ENCODE measurements at regions not wholly inside any gene's neighbourhood (a gene's known extent, or its start where the extent isn't known, plus 50 kb on each side); places are given as distances from the start of the nearest gene placed in this dataset.

DNA sequence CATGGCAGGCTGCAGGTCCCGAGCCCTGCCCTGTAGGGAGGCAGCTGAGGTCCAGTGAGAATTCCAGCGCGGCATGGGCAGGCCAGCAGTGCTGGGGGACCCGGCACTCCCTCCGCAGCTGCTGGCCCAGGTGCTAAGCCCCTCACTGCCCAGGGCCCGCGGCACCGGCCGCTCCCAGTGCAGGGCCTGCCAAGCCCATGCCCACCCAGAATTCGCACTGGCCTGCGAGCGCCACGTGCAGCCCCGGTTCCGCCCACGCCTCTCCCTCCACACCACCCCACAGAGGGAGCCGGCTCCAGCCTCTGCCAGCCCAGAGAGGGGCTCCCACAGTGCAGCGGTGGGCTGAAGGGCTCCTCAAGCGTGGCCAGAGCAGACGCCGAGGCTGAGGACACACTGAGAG is 158.5 kb upstream of the ACVR2A start:
- no peaks in the 10 kb centered on the region for H3K36me3 ChIP-seq (ENCODE audit: low read depth)
- H3K4me1 ChIP-seq (ENCODE audit: insufficient read depth, poor library complexity, severe bottlenecking): no peaks in the 10 kb centered on the region
- TF ChIP-seq, protein P1, sequence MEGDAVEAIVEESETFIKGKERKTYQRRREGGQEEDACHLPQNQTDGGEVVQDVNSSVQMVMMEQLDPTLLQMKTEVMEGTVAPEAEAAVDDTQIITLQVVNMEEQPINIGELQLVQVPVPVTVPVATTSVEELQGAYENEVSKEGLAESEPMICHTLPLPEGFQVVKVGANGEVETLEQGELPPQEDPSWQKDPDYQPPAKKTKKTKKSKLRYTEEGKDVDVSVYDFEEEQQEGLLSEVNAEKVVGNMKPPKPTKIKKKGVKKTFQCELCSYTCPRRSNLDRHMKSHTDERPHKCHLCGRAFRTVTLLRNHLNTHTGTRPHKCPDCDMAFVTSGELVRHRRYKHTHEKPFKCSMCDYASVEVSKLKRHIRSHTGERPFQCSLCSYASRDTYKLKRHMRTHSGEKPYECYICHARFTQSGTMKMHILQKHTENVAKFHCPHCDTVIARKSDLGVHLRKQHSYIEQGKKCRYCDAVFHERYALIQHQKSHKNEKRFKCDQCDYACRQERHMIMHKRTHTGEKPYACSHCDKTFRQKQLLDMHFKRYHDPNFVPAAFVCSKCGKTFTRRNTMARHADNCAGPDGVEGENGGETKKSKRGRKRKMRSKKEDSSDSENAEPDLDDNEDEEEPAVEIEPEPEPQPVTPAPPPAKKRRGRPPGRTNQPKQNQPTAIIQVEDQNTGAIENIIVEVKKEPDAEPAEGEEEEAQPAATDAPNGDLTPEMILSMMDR (IDR thresholded peaks at IDR 0.05; ENCODE audit: poor library complexity, severe bottlenecking): no peak
- H3K4me3 ChIP-seq (ENCODE audit: severe bottlenecking): no peak overlapping the region
- no peak overlapping the region for H3K27ac ChIP-seq (ENCODE audit: poor library complexity, severe bottlenecking)
- DNase-seq (ENCODE audit: low spot score) (no peak), ATAC-seq (ENCODE audit: low read depth) (no peak)
- no peaks in the 10 kb centered on the region for H3K9me3 ChIP-seq (ENCODE audit: severe bottlenecking)
- H3K27me3 ChIP-seq (ENCODE audit: insufficient read depth, poor library complexity, severe bottlenecking): no peaks in the 10 kb centered on the region

DNA sequence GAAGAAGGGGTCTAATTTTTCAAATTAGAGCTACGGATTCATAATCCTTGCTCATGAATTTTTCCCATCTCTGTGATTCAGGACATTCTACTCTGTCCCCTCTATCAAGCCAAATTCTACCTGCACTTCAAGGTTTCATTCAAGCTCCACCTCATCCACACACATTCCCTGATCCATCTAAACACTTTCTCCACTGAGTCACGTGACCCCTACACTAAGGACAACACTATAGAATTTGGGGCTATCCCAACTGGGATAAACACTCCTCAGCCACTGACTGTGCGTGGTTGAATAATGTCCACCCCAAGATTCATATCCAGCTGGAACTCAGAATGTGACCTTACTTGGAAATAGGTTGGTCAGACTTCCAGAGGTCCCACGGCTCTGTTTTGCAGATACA is 159.9 kb upstream of the ACVR2A start:
- TF ChIP-seq, protein P1 (IDR thresholded peaks at IDR 0.05; ENCODE audit: poor library complexity, severe bottlenecking): no peak
- DNase-seq (ENCODE audit: low spot score): no peak
- ATAC-seq (ENCODE audit: low read depth): no peak

DNA sequence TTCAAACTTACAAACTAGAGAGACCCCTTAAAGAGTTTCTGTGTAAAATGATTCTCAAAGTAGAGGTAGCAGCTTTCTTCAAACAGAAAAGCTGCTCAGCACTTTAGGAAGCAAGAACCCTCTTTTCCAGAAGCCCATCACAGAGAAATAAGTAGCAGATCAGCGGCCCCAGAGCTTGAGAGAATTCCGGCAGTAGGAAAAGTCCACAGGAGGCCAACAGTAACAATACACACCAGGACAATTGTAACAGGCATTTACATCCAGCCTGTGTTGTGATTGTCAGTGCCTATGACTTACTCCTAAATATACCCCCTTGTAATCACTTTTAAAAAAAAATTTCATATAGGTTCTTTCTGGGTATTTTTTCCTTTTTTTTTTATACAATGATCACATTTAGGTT is 161.4 kb upstream of the ACVR2A start:
- DNase-seq (ENCODE audit: low spot score) (no peak), ATAC-seq (ENCODE audit: low read depth) (no peak)
- Histone ChIP-seq H3K36me3 (ENCODE audit: low read depth) (no peaks in the 10 kb centered on the region), H3K4me1 (ENCODE audit: insufficient read depth, poor library complexity, severe bottlenecking) (no peaks in the 10 kb centered on the region), H3K4me3 (ENCODE audit: severe bottlenecking) (no peak overlapping the region), H3K27ac (ENCODE audit: poor library complexity, severe bottlenecking) (no peak overlapping the region), H3K9me3 (ENCODE audit: severe bottlenecking) (no peaks in the 10 kb centered on the region), H3K27me3 (ENCODE audit: insufficient read depth, poor library complexity, severe bottlenecking) (no peaks in the 10 kb centered on the region)
- TF ChIP-seq, protein P1 (IDR thresholded peaks at IDR 0.05; ENCODE audit: poor library complexity, severe bottlenecking): no peak

More for the DNA sequence above, 159.9 kb upstream of the ACVR2A start:
- Histone ChIP-seq H3K4me1 (ENCODE audit: insufficient read depth, poor library complexity, severe bottlenecking) (no peaks in the 10 kb centered on the region), H3K9me3 (ENCODE audit: severe bottlenecking) (no peaks in the 10 kb centered on the region), H3K27me3 (ENCODE audit: insufficient read depth, poor library complexity, severe bottlenecking) (no peaks in the 10 kb centered on the region), H3K36me3 (ENCODE audit: low read depth) (no peaks in the 10 kb centered on the region), H3K27ac (ENCODE audit: poor library complexity, severe bottlenecking) (no peak overlapping the region), H3K4me3 (ENCODE audit: severe bottlenecking) (no peak overlapping the region)

DNA sequence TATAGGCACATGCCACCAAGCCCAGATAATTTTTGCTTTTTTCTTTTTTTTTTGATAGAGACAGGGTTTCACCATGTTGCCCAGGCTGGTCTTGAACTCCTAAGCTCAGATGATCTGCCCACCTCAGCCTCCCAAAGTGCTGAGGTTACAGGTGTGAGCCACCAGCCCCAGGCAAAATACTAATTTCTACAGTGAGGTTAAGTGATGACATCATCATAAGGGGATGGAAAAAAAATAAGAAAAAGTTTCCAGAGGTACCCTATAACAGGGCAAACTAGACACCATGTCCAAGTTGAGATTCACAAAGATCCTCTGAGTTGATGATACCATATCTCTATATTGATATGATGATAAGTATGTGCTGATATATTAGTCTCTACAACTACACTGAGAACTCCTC is 163.7 kb upstream of the ACVR2A start:
- TF ChIP-seq, protein P1 (IDR thresholded peaks at IDR 0.05; ENCODE audit: poor library complexity, severe bottlenecking): no peak
- H3K36me3 ChIP-seq (ENCODE audit: low read depth): no peaks in the 10 kb centered on the region

DNA sequence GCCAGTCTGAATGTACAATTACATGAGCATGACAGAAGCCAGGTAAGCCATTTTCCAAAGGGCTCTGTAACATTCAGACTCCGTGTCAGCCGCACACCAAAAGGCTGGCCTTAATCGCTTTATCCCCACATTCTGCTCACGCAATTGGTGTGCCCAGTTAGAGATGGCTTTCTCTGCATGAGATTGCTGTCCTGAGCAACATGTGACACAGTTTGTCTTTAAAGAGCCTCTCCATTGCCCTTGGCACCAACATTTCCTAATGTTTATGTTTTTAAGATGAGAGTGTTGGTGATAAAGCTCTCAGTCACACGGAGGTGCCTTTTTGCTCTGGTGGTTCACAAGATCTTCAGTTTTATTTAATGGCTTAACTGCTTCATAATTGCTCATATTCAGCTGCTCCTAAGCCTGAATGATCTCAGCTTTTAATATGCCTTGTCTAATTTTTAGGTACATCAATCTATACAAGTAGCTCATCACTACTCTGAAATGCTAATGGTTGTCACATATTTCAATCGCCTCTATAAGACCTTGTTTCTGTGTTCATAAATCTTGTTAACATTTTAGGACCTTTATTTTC is 164.8 kb upstream of the ACVR2A start:
- DNase-seq (ENCODE audit: low spot score): no peak
- Histone ChIP-seq H3K27me3 (ENCODE audit: insufficient read depth, poor library complexity, severe bottlenecking) (no peaks in the 10 kb centered on the region), H3K4me3 (ENCODE audit: severe bottlenecking) (no peak overlapping the region), H3K4me1 (ENCODE audit: insufficient read depth, poor library complexity, severe bottlenecking) (no peaks in the 10 kb centered on the region), H3K27ac (ENCODE audit: poor library complexity, severe bottlenecking) (no peak overlapping the region), H3K9me3 (ENCODE audit: severe bottlenecking) (no peaks in the 10 kb centered on the region), H3K36me3 (ENCODE audit: low read depth) (no peaks in the 10 kb centered on the region)
- ATAC-seq (ENCODE audit: low read depth): no peak
- TF ChIP-seq, protein P1 (IDR thresholded peaks at IDR 0.05; ENCODE audit: poor library complexity, severe bottlenecking): no peak

More for the DNA sequence above, 163.7 kb upstream of the ACVR2A start:
- H3K9me3 ChIP-seq (ENCODE audit: severe bottlenecking): no peaks in the 10 kb centered on the region
- DNase-seq (ENCODE audit: low spot score): no peak
- H3K27ac ChIP-seq (ENCODE audit: poor library complexity, severe bottlenecking): no peak overlapping the region
- ATAC-seq (ENCODE audit: low read depth): no peak
- no peaks in the 10 kb centered on the region for H3K4me1 ChIP-seq (ENCODE audit: insufficient read depth, poor library complexity, severe bottlenecking)
- H3K4me3 ChIP-seq (ENCODE audit: severe bottlenecking): no peak overlapping the region
- no peaks in the 10 kb centered on the region for H3K27me3 ChIP-seq (ENCODE audit: insufficient read depth, poor library complexity, severe bottlenecking)

Measured in RWPE2 (cell line).